PC-3 (cell line): ENCODE measurements at regions not wholly inside any gene's neighbourhood (a gene's known extent, or its start where the extent isn't known, plus 50 kb on each side); places are given as distances from the start of the nearest gene placed in this dataset.
A peak's percentile ranks its signal among the peaks of the same experiment; 100 is the strongest.

ENCODE experiments used
- ATAC-seq: fragments of 200-7000 bp; cut with Tn5 transposase; 2 replicates; pipeline ENCODE4 v1.9.1; 2020; ENCODE audit warnings: mild to moderate bottlenecking, moderate library complexity
- BruUV-seq: library from RNA; stranded (reverse); fragments of 400-500 nt; replicated peaks from 2 replicates; lab custom pipeline; 2021; lab: Mats Ljungman, UMichigan
- CTCF ChIA-PET: fragments of 300-600 bp; sonication (Branson Sonifier 250); formaldehyde crosslinking; loops from one replicate; lab custom pipeline; 2022; ENCODE audit warnings: antibody characterized with exemption; lab: Charles Lee
- POLR2A ChIA-PET: fragments of 300-600 bp; sonication (Branson Sonifier 250); formaldehyde crosslinking; loops from one replicate; lab custom pipeline; 2022; ENCODE audit warnings: antibody characterized with exemption; ENCODE audit not compliant: unreplicated experiment; lab: Charles Lee
- DNase-seq: peaks from one replicate; pipeline ENCODE4 v3.0.0-alpha.2; 2015
- H2AFZ ChIP-seq: fragments of 300-600 bp; sonication (generic); 2 replicates; pipeline ENCODE4 v1.6.0; 2016; ENCODE audit warnings: antibody characterized with exemption, low read length
- H3F3A ChIP-seq: fragments of 300-600 bp; sonication (generic); one replicate; pipeline ENCODE4 v1.6.0; 2017; ENCODE audit warnings: antibody characterized with exemption, low read length, control low read depth, mild to moderate bottlenecking; ENCODE audit not compliant: unreplicated experiment
- H3K27ac ChIP-seq: fragments of 300-600 bp; sonication (generic); 2 replicates; pipeline ENCODE4 v1.5.1; 2016; ENCODE audit warnings: mild to moderate bottlenecking, low read length
- H3K27me3 ChIP-seq: fragments of 300-600 bp; sonication (generic); 2 replicates; pipeline ENCODE4 v1.6.1; 2016; ENCODE audit warnings: low read length, mixed read lengths
- H3K36me3 ChIP-seq: fragments of 300-600 bp; sonication (generic); 2 replicates; pipeline ENCODE4 v1.6.1; 2016; ENCODE audit warnings: low read depth, mixed run types, low read length, mixed read lengths
- H3K4me1 ChIP-seq: fragments of 300-600 bp; sonication (generic); 2 replicates; pipeline ENCODE4 v1.5.1; 2016; ENCODE audit warnings: low read length; ENCODE audit not compliant: insufficient read depth
- H3K4me2 ChIP-seq: fragments of 300-600 bp; sonication (generic); 2 replicates; pipeline ENCODE4 v1.6.0; 2016; ENCODE audit warnings: low read length
- H3K4me3 ChIP-seq: fragments of 300-600 bp; sonication (generic); 2 replicates; pipeline ENCODE4 v1.5.1; 2016; ENCODE audit warnings: mild to moderate bottlenecking, low read length, mixed read lengths
- H3K79me2 ChIP-seq: fragments of 300-600 bp; sonication (generic); 2 replicates; pipeline ENCODE4 v1.6.1; 2017; ENCODE audit warnings: low read length, mixed read lengths
- H3K9ac ChIP-seq: fragments of 300-600 bp; sonication (generic); 2 replicates; pipeline ENCODE4 v1.6.0; 2016; ENCODE audit warnings: mild to moderate bottlenecking, low read length
- H3K9me2 ChIP-seq: fragments of 300-600 bp; sonication (generic); replicated peaks from 2 replicates; pipeline ENCODE4 v1.6.1; 2016; ENCODE audit warnings: mixed run types, low read length, mixed read lengths
- H3K9me3 ChIP-seq: fragments of 300-600 bp; sonication (generic); 2 replicates; pipeline ENCODE4 v1.6.1; 2016; ENCODE audit warnings: low read length, mixed read lengths
- H4K20me1 ChIP-seq: fragments of 300-600 bp; sonication (generic); 2 replicates; pipeline ENCODE4 v1.6.1; 2016; ENCODE audit warnings: low read length, mixed read lengths
- EZH2 ChIP-seq: fragments of 300-600 bp; sonication (generic); IDR thresholded peaks from one replicate; pipeline ENCODE4 v1.6.1; 2017; ENCODE audit warnings: antibody characterized with exemption, mild to moderate bottlenecking, low read length; ENCODE audit not compliant: unreplicated experiment
- EZH2phosphoT487 ChIP-seq: fragments of 300-600 bp; sonication (generic); IDR thresholded peaks from 2 replicates; pipeline ENCODE4 v1.6.1; 2018; ENCODE audit warnings: mild to moderate bottlenecking, antibody characterized with exemption, low read length, borderline replicate concordance
- intact Hi-C: fragments of 100-400 bp; cut with micrococcal nuclease; formaldehyde crosslinking; loops from 2 replicates; pipeline ENCODE4 v1.9.0; 2023
- TF ChIP-seq, protein P1 (sequence below): fragments of 300-600 bp; sonication (generic); conservative IDR thresholded peaks from 2 replicates; pipeline ENCODE4 v1.5.1; 2017; ENCODE audit warnings: antibody characterized with exemption, low read depth, mild to moderate bottlenecking, low read length

GRCh38 chr15:66945286-66945685 lies 120.1 kb upstream of the SMAD3 start:
- ChIA-PET POLR2A (interaction anchor here (0.6 kb wide), 1 partner anchor 254 kb away, joined by 3 read pairs; no protein-coding TSS in a partner anchor), CTCF (interaction anchor here (0.6 to 1.9 kb wide), 3 partner anchors 13 to 160 kb away, joined by 3 to 5 read pairs (median 3); no protein-coding TSS in a partner anchor)
- no peak for DNase-seq
- TF ChIP-seq EZH2 (no peak), EZH2phosphoT487 (no peak)
- TF ChIP-seq, protein P1, sequence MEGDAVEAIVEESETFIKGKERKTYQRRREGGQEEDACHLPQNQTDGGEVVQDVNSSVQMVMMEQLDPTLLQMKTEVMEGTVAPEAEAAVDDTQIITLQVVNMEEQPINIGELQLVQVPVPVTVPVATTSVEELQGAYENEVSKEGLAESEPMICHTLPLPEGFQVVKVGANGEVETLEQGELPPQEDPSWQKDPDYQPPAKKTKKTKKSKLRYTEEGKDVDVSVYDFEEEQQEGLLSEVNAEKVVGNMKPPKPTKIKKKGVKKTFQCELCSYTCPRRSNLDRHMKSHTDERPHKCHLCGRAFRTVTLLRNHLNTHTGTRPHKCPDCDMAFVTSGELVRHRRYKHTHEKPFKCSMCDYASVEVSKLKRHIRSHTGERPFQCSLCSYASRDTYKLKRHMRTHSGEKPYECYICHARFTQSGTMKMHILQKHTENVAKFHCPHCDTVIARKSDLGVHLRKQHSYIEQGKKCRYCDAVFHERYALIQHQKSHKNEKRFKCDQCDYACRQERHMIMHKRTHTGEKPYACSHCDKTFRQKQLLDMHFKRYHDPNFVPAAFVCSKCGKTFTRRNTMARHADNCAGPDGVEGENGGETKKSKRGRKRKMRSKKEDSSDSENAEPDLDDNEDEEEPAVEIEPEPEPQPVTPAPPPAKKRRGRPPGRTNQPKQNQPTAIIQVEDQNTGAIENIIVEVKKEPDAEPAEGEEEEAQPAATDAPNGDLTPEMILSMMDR: no peak
- ATAC-seq: no peak
- H3K79me2 ChIP-seq: no peaks in the 10 kb centered on the region
- intact Hi-C loops: loop anchor here (5.0 kb wide), 1 partner anchor 297 kb away; no protein-coding TSS in a partner anchor
- no peaks in the 10 kb centered on the region for H3F3A ChIP-seq
- no peaks in the 10 kb centered on the region for H3K9me3 ChIP-seq
- no peak overlapping the region for H3K4me3 ChIP-seq
- BruUV-seq: no TSS peak
- no peaks in the 10 kb centered on the region for H3K27me3 ChIP-seq
- H3K9ac ChIP-seq: no peak overlapping the region
- H3K4me2 ChIP-seq: 0 out of 2 replicates have a peak overlapping the region, but pooled peaks have one; percentile 71
- no peak overlapping the region for H3K27ac ChIP-seq
- H2AFZ ChIP-seq: no peak overlapping the region
- H4K20me1 ChIP-seq: no peaks in the 10 kb centered on the region
- no peaks in the 10 kb centered on the region for H3K36me3 ChIP-seq
- H3K4me1 ChIP-seq: peaks cover 28% of the 10 kb centered on the region
- H3K9me2 ChIP-seq: no peaks in the 10 kb centered on the region

DNA sequence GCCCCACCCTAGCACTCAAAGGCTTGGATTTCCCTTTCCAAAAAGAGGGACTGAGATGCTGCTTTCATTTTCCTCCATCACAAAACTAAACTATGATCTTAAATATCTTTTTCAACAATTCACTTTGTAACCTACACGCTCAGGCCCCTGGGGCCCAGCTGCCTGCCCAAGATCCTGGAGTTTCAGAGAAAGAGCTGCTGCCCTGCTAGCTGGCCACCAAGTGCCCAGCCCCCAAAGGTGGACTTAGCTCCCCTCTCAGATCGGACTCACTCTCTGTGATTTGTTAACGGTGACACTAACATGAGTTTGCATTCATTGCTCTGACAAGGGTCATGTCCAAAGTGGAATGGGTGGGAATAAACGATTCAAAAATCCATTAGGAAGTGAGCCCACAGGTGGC lies 119.6 kb upstream of the SMAD3 start:
- Histone ChIP-seq H2AFZ (peak overlapping the region; percentile 67), H3K9me3 (no peaks in the 10 kb centered on the region), H3K27me3 (no peaks in the 10 kb centered on the region), H3K9me2 (no peaks in the 10 kb centered on the region), H3K79me2 (no peaks in the 10 kb centered on the region), H3K9ac (no peak overlapping the region), H4K20me1 (no peaks in the 10 kb centered on the region), H3K4me3 (peak overlapping the region; percentile 26; the same call in 1 of the 2 replicates), H3K36me3 (no peaks in the 10 kb centered on the region), H3K4me1 (peaks cover 23% of the 10 kb centered on the region), H3K27ac (no peak overlapping the region), H3F3A (no peaks in the 10 kb centered on the region), H3K4me2 (peak overlapping the region; percentile 71)
- intact Hi-C loops: loop anchor here (1.0 to 5.0 kb wide), 4 partner anchors 119 to 357 kb away; partner anchors contain the start of gene SMAD3
- CTCF ChIA-PET: interaction anchor here (0.6 to 1.9 kb wide), 6 partner anchors 14 to 342 kb away, joined by 3 to 5 read pairs (median 4); no protein-coding TSS in a partner anchor
- DNase-seq (peak; percentile 23), ATAC-seq (no peak)
- TF ChIP-seq, protein P1: no peak
- TF ChIP-seq EZH2phosphoT487 (no peak), EZH2 (no peak)
- no TSS peak for BruUV-seq
- POLR2A ChIA-PET: interaction anchor here (0.5 to 0.8 kb wide), 3 partner anchors 100 to 253 kb away, joined by 3 read pairs; no protein-coding TSS in a partner anchor
